Lung (tissue), 11 donors: ENCODE measurements at regions not wholly inside any gene's neighbourhood (a gene's known extent, or its start where the extent isn't known, plus 50 kb on each side); places are given as distances from the start of the nearest gene placed in this dataset.

ENCODE experiments used
- ATAC-seq: fragments of 200-7000 bp; cut with Tn5 transposase; one replicate; pipeline ENCODE4 v1.9.1; 2020; ENCODE audit warnings: moderate number of reproducible peaks; ENCODE audit not compliant: insufficient read depth, low FRiP score
- DNase-seq, 3 donors: peaks; one replicate each; pipeline ENCODE4 v3.0.0-alpha.2; 2013 to 2017
- H3K27ac ChIP-seq, 2 donors: one replicate each; pipeline ENCODE4 v1.5.1; 2013; ENCODE audit warnings: mild to moderate bottlenecking in 2 of 2, moderate library complexity in 2 of 2, control low read depth in 1 of 2, inconsistent platforms in 1 of 2, low read depth in 1 of 2, low read length in 1 of 2
- H3K27me3 ChIP-seq, 3 donors: one replicate each; pipeline ENCODE4 v1.5.1; 2013; ENCODE audit warnings: low read length in 2 of 3; ENCODE audit not compliant: control insufficient read depth in 3 of 3, insufficient read depth in 3 of 3
- H3K36me3 ChIP-seq, 4 donors: one replicate each; pipeline ENCODE4 v1.5.1; 2013; ENCODE audit warnings: low read length in 4 of 4, mild to moderate bottlenecking in 1 of 4, moderate library complexity in 1 of 4; ENCODE audit not compliant: control insufficient read depth in 4 of 4, insufficient read depth in 4 of 4
- H3K4me1 ChIP-seq, 5 donors: one replicate each; pipeline ENCODE4 v1.5.1; 2013; ENCODE audit warnings: low read length in 5 of 5, mild to moderate bottlenecking in 2 of 5, moderate library complexity in 1 of 5; ENCODE audit not compliant: control insufficient read depth in 5 of 5, insufficient read depth in 5 of 5
- H3K4me3 ChIP-seq: one replicate; pipeline ENCODE4 v1.5.1; 2013; ENCODE audit warnings: mild to moderate bottlenecking, control low read depth, moderate library complexity
- H3K9ac ChIP-seq, 2 donors: one replicate each; pipeline ENCODE4 v1.5.1; 2013; ENCODE audit warnings: low read length in 2 of 2, control low read depth in 1 of 2; ENCODE audit not compliant: insufficient read depth in 1 of 2
- H3K9me3 ChIP-seq, 4 donors: one replicate each; pipeline ENCODE4 v1.5.1; 2013; ENCODE audit warnings: low read length in 3 of 4, mild to moderate bottlenecking in 1 of 4, moderate library complexity in 1 of 4; ENCODE audit not compliant: control insufficient read depth in 4 of 4, insufficient read depth in 3 of 4
- WGBS, 2 donors: extraction: QIAGEN DNeasy Blood & Tissue Kit; methylation state at CpG; one replicate each; pipeline ENCODE4 v1.1.7; 2013; 5-methylcytosine and 5-hydroxymethylcytosine counted together
- TF ChIP-seq, protein P1 (sequence below): IDR thresholded peaks from 2 replicates; pipeline ENCODE4 v1.5.1; 2012; ENCODE audit warnings: mild to moderate bottlenecking; ENCODE audit errors: control extremely low read depth, extremely low read depth
- donor health status: control.
- donor health status: control.
- donor health status: Bipolar disorder and iron deficiency.
- donor health status: healthy.
- donor health status: DM: yes; HTN: yes; CAD: no.

- ATAC-seq, result no peak
- Histone ChIP-seq H3K4me3 (no peak overlapping the region), H3K9ac (no peak overlapping the region), H3K4me1 (no peaks in the 10 kb centered on the region), H3K27ac (no peak overlapping the region), H3K27me3 (no peaks in the 10 kb centered on the region), H3K36me3 (no peaks in the 10 kb centered on the region), H3K9me3 (no peaks in the 10 kb centered on the region)
- TF ChIP-seq, protein P1, sequence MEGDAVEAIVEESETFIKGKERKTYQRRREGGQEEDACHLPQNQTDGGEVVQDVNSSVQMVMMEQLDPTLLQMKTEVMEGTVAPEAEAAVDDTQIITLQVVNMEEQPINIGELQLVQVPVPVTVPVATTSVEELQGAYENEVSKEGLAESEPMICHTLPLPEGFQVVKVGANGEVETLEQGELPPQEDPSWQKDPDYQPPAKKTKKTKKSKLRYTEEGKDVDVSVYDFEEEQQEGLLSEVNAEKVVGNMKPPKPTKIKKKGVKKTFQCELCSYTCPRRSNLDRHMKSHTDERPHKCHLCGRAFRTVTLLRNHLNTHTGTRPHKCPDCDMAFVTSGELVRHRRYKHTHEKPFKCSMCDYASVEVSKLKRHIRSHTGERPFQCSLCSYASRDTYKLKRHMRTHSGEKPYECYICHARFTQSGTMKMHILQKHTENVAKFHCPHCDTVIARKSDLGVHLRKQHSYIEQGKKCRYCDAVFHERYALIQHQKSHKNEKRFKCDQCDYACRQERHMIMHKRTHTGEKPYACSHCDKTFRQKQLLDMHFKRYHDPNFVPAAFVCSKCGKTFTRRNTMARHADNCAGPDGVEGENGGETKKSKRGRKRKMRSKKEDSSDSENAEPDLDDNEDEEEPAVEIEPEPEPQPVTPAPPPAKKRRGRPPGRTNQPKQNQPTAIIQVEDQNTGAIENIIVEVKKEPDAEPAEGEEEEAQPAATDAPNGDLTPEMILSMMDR, result no peak
- WGBS, 2 donors, result 77 to 84% methylated on average over 4 of the region's 4 CpGs
- DNase-seq, result no peak
These were observed 319.4 kb upstream of the NCKAP5 start for GRCh38 chr2:133887676-133888040.

DNA sequence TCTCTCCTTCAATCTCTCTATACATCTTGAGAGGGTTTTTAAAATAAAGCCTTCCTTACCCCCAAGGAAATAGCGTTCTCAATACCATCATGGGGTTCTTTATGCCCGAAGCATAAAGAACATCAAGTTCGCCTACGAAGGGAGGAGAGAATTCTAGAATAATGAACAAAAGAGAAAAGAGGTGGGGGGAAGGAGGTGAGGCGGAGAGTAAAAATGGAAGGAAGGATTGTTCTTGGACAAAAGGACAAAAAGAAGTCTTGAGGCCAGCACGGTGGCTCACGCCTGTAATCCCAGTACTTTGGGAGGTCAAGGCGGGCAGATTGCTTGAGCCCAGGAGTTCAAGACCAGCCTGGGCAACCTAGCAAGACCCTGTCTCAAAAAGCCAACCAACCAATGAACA lies 319.8 kb upstream of the NCKAP5 start:
- DNase-seq (no peak), ATAC-seq (no peak)
- H3K9ac ChIP-seq, result no peak overlapping the region
- H3K27ac ChIP-seq, result no peak overlapping the region
- WGBS, 2 donors, result 94 to 95% methylated on average over 8 of the region's 8 CpGs
- TF ChIP-seq, protein P1, result no peak
- no peaks in the 10 kb centered on the region for H3K36me3 ChIP-seq
- no peaks in the 10 kb centered on the region for H3K4me1 ChIP-seq
- H3K9me3 ChIP-seq, result peaks cover 0 to under 1% (median 0%) of the 10 kb centered on the region in 4 donors
- no peaks in the 10 kb centered on the region for H3K27me3 ChIP-seq
- H3K4me3 ChIP-seq, result no peak overlapping the region

- TF ChIP-seq, protein P1, result no peak
- no peak overlapping the region for H3K4me3 ChIP-seq
- H3K27ac ChIP-seq, result no peak overlapping the region
- peaks cover 0 to 6% (median 0%) of the 10 kb centered on the region in 4 donors for H3K9me3 ChIP-seq
- DNase-seq, result no peak
- no peaks in the 10 kb centered on the region for H3K27me3 ChIP-seq
- no peak for ATAC-seq
- 92 to 93% methylated on average over 8 of the region's 8 CpGs for WGBS, 2 donors
- H3K36me3 ChIP-seq, result no peaks in the 10 kb centered on the region
- H3K4me1 ChIP-seq, result no peaks in the 10 kb centered on the region
- no peak overlapping the region for H3K9ac ChIP-seq
These were observed 320.5 kb upstream of the NCKAP5 start for GRCh38 chr2:133888621-133889219.

GRCh38 chr2:133892352-133892913 lies 324.2 kb upstream of the NCKAP5 start:
- no peak overlapping the region for H3K27ac ChIP-seq
- TF ChIP-seq, protein P1, result no peak
- DNase-seq (no peak), ATAC-seq (no peak)
- peaks cover 0 to 13% (median 0%) of the 10 kb centered on the region in 4 donors for H3K9me3 ChIP-seq
- H3K4me1 ChIP-seq, result no peaks in the 10 kb centered on the region
- no peak overlapping the region for H3K9ac ChIP-seq
- WGBS, 2 donors, result 66 to 82% methylated on average over 8 of the region's 8 CpGs
- H3K36me3 ChIP-seq, result no peaks in the 10 kb centered on the region
- H3K4me3 ChIP-seq, result no peak overlapping the region
- no peaks in the 10 kb centered on the region for H3K27me3 ChIP-seq
